ENCODE measurements at regions not wholly inside any gene's neighbourhood (a gene's known extent, or its start where the extent isn't known, plus 50 kb on each side); places are given as distances from the start of the nearest gene placed in this dataset.

DNA sequence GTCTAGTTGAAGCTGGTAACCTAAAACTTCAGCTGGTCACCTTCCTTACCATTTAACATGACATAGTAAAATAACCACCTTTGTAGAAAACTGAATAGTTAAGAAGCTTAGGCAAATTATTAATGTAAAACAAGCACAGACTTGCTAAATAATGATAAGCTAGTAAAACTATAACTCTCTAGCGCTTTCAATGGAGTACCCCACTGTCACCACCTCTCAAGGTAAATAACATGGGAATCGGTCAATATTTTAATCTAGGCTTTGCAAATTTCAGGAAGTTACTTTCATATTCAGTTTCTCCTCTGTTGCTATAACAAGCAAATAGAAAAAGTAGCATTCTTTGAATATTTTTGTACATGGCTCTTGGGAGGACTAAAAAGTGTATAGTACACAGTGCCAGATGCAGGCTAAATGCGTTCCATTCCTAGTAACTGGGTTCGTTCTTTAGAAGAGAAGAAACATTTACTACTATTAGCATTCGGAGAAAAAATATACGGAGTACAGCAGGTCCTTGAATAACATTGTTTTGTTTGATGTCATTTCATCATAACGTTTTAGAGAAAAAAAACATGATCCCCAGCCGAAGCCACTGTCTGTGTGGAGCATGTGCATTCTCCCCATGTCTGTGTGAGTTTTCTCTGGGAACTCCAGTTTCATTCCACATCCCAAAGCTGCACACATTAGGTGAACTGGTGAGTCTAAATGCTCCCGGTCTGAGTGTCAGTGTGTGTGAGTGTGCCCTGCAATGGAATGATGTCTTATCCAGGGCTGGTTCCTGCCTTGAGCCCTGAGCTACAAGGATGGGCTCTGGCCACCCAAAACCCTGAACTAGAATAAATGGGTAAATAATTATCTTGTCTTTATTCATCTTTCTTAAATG, 52.5 kb downstream of the EPRS1 start:
- Mint-ChIP-seq H3K9me3 (no peaks in the 10 kb centered on the region), H3K27me3 (ENCODE audit: low read depth in 3 of 3) (no peaks in the 10 kb centered on the region), H3K4me3 (no peak overlapping the region), H3K27ac (peak overlapping the region in 1 of 6 donors; percentile 18), H3K36me3 (peaks cover 0 to 39% (median 14%) of the 10 kb centered on the region in 3 donors), H3K4me1 (no peaks in the 10 kb centered on the region)
- no peak for DNase-seq

DNA sequence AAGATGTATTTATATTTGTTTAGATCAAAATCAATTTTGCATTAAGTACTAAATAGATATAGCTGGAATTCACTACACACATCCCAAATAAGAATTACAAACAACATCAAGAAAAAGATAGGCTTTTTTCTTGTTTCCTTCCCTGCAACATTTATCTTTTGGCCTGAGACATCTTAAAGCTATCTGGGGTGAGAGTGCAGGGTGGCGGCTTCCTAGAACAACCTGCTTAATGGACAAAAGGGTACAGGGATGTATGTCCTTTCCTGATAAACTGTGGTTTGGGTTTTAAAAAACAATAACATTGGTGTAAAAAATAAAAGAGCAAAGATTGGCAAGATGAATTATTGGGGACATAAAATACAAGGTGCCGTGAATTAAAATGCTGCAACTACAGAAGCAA, 54.4 kb downstream of the EPRS1 start:
- DNase-seq, result no peak
- peaks cover 0 to 40% (median 17%) of the 10 kb centered on the region in 3 donors for H3K36me3 Mint-ChIP-seq
- no peak overlapping the region for H3K4me3 Mint-ChIP-seq
- peak overlapping the region in 1 of 6 donors; percentile 31 for H3K27ac Mint-ChIP-seq
- no peaks in the 10 kb centered on the region for H3K27me3 Mint-ChIP-seq (ENCODE audit: low read depth in 3 of 3)
- H3K4me1 Mint-ChIP-seq, result no peaks in the 10 kb centered on the region
- H3K9me3 Mint-ChIP-seq, result no peaks in the 10 kb centered on the region

DNA sequence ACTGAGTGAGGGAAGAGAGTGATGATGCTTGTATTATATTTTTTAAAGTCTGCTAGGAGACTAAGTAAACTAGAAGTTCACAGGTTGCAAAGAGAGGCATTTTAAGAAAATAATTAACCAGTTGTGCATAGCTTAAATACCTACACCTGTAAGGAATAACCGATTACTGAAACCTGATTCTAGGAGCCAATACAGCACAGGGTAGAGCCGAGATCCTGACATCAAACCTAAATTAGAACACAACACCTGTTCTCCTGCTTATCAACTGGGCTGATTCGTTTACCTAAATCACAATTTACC, 54.8 kb downstream of the EPRS1 start:
- Mint-ChIP-seq H3K27me3 (ENCODE audit: low read depth in 3 of 3) (no peaks in the 10 kb centered on the region), H3K4me1 (no peaks in the 10 kb centered on the region), H3K36me3 (peaks cover 0 to 39% (median 15%) of the 10 kb centered on the region in 3 donors), H3K4me3 (no peak overlapping the region), H3K9me3 (no peaks in the 10 kb centered on the region), H3K27ac (no peak overlapping the region)
- DNase-seq, result no peak

DNA sequence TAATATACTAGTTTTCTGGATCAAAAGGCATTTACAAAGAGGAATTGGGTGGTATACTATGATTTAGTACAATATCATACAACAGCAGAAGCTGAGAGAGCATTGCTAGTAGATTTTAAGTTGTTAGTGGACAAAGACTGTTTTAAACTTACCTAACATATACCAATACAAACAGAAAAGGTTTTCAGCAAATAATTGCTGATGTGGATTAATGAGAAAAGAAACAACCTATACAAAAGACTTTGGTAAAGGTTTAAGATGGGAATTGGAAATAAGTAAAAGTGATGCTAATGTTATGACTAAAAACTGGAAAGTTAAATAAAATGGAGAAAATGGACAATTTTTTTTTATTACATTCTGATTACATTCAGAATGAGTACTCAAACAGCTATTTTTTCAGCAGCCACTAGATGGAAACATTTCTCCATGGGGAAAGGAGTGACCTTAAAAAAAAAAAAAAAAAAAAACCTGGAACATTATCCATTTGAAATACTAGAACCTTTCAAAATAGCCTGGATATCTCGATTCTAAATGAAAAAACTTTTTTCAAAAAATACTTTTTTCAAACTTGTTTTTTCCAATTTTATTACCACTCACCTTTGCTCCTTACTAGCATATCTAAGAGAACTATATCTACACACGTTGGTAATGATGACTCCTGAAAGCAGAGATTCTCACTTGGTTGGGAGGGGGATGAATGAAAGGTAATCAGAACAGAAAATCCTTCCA, 55.4 kb downstream of the EPRS1 start:
- no peaks in the 10 kb centered on the region for H3K9me3 Mint-ChIP-seq
- H3K27me3 Mint-ChIP-seq (ENCODE audit: low read depth in 3 of 3), result no peaks in the 10 kb centered on the region
- no peak overlapping the region for H3K4me3 Mint-ChIP-seq
- peaks cover 0 to 36% (median 17%) of the 10 kb centered on the region in 3 donors for H3K36me3 Mint-ChIP-seq
- no peaks in the 10 kb centered on the region for H3K4me1 Mint-ChIP-seq
- DNase-seq, result peak in 2 of 3 donors; percentile 6 to 16
- no peak overlapping the region for H3K27ac Mint-ChIP-seq

DNA sequence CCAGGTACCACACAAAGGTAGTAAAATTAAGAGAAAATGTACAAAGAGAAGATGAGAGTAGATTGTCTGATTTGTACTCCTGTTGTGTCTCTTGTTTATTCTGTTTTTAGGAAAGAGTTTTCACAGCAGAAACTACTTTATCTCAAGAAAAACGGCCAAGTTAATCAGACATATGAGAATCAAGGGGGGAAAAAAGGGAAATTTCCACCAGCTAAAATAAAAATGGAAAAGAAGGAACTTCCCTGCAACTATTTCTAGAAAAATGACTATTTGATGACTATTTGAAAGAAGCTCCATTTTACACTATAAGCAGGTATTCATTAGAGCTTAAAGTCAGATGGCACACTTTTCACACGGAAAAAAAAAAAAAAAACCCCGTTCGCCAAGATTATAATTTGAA, 56.5 kb downstream of the EPRS1 start:
- DNase-seq, result no peak
- H3K9me3 Mint-ChIP-seq, result no peaks in the 10 kb centered on the region
- peaks cover 0 to 24% (median 17%) of the 10 kb centered on the region in 3 donors for H3K36me3 Mint-ChIP-seq
- H3K27ac Mint-ChIP-seq, result no peak overlapping the region
- no peak overlapping the region for H3K4me3 Mint-ChIP-seq
- no peaks in the 10 kb centered on the region for H3K4me1 Mint-ChIP-seq
- no peaks in the 10 kb centered on the region for H3K27me3 Mint-ChIP-seq (ENCODE audit: low read depth in 3 of 3)

DNA sequence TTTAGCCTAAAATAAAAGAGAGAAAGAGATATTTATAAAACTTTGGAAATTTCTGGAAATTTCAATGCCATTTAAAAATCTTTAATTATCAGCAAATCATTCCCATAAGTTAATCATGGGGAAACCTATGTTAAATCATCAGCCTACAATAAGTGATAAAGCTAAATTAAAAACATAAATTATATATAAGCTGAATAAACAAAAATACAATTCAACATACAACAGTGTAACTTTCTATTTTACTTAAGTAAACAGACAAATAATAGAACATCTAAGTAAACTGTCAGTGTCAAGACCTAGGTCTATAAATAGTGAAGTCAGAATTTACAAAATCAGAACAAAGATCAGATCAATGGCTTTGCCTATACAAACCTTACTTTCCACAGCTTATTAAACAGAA, 57.5 kb downstream of the EPRS1 start:
- DNase-seq, result no peak
- Mint-ChIP-seq H3K27ac (no peak overlapping the region), H3K36me3 (peaks cover 2 to 28% (median 20%) of the 10 kb centered on the region in 3 donors), H3K27me3 (ENCODE audit: low read depth in 3 of 3) (no peaks in the 10 kb centered on the region), H3K4me3 (no peak overlapping the region), H3K9me3 (no peaks in the 10 kb centered on the region), H3K4me1 (no peaks in the 10 kb centered on the region)

DNA sequence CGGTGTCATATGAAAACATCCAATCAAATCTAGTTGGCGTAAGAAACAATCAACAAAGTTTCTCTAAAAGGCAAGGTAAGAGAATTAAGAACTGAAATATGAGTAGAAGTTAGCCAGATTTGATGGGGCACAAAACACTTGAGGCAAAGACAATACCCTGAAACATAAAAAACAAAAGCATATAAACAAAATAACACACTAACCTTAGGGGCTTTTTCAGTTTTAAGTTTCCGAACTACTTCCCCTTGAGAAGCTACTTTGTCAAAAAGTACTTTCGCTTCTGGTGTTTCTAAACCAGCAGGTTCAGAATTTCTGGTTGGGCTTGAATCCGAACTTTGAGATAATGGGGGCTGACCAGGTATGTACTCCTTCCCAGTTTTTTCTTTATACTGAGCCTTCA, 57.9 kb downstream of the EPRS1 start:
- Mint-ChIP-seq H3K27ac (peak overlapping the region in 1 of 6 donors; percentile 71), H3K4me3 (no peak overlapping the region), H3K27me3 (ENCODE audit: low read depth in 3 of 3) (no peaks in the 10 kb centered on the region), H3K4me1 (no peaks in the 10 kb centered on the region), H3K36me3 (peaks cover 4 to 30% (median 21%) of the 10 kb centered on the region in 3 donors), H3K9me3 (no peaks in the 10 kb centered on the region)
- no peak for DNase-seq

DNA sequence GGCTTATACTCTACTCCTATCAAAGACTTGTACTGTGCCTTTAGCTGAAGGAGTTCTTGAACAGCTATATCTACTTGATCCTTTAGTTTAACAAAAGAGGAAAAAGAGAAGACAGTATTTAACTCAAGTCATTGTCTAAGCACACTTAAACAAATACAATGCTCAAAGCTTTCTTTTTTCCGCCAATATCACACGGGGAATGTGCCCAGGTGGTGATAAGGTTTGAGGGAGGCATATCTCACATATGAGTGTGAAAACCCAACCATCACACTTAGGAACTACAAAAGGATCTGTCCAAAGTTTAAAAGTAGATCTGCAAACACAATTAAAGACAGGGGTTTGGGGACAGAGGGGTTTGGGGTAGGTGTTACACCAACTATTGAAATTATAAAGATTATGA, 59.0 kb upstream of the SLC30A10 start:
- H3K4me3 Mint-ChIP-seq, result no peak overlapping the region
- no peak for DNase-seq
- H3K36me3 Mint-ChIP-seq, result peaks cover 4 to 31% (median 17%) of the 10 kb centered on the region in 3 donors
- H3K9me3 Mint-ChIP-seq, result no peaks in the 10 kb centered on the region
- H3K4me1 Mint-ChIP-seq, result no peaks in the 10 kb centered on the region
- H3K27me3 Mint-ChIP-seq (ENCODE audit: low read depth in 3 of 3), result no peaks in the 10 kb centered on the region
- peak overlapping the region in 1 of 6 donors; percentile 34 for H3K27ac Mint-ChIP-seq

DNA sequence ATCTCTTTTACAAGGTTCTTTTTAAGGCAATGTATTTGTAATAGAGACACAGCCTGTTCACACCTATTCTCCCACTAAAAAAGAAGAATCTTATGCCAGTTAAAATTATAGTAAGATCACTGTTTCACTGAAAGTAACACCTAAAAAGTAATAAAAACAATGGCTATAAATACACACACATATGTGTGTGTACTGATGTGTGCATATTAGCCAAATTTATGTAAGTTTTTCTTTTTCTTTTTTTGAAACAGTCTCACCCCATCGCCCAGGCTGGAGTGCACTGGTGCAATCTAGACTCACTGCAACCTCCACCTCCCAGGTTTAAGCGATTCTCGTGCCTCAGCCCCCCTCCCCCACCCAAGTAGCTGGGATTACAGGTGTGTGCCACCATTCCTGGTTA, 56.8 kb upstream of the SLC30A10 start:
- no peaks in the 10 kb centered on the region for H3K9me3 Mint-ChIP-seq
- H3K4me3 Mint-ChIP-seq, result no peak overlapping the region
- H3K27ac Mint-ChIP-seq, result no peak overlapping the region
- no peak for DNase-seq
- no peaks in the 10 kb centered on the region for H3K27me3 Mint-ChIP-seq (ENCODE audit: low read depth in 3 of 3)
- H3K4me1 Mint-ChIP-seq, result no peaks in the 10 kb centered on the region
- H3K36me3 Mint-ChIP-seq, result peaks cover 11 to 37% (median 18%) of the 10 kb centered on the region in 3 donors

All from immature natural killer cell (primary cell).